RKO (cell line): ENCODE measurements at regions not wholly inside any gene's neighbourhood (a gene's known extent, or its start where the extent isn't known, plus 50 kb on each side); places are given as distances from the start of the nearest gene placed in this dataset.
A peak's percentile ranks its signal among the peaks of the same experiment; 100 is the strongest.
"Not testable (repeated sequence)": the region's sequence is repeated elsewhere in the genome, so short reads cannot be mapped to it uniquely, and the experiment has no call there.

Experiments used
- DNase-seq: peaks from one replicate; pipeline ENCODE4 v3.0.0-alpha.2; 2016; ENCODE audit warnings: low spot score

- no peak for DNase-seq
These were observed 76.0 kb upstream of the H2AZ1 start for GRCh38 chr4:100026066-100026465.

GRCh38 chr4:100023800-100024199, 73.7 kb upstream of the H2AZ1 start:
- DNase-seq: no peak

GRCh38 chr4:100022792-100023222, 72.7 kb upstream of the H2AZ1 start:
- no peak for DNase-seq

GRCh38 chr4:100019821-100020220, 69.7 kb upstream of the H2AZ1 start:
- DNase-seq: no peak

- peak; percentile 39 for DNase-seq
These were observed 67.7 kb upstream of the H2AZ1 start for GRCh38 chr4:100017637-100018310.

- no peak for DNase-seq
These were observed 66.1 kb upstream of the H2AZ1 start for GRCh38 chr4:100016191-100016590.

- no peak for DNase-seq
These were observed 64.5 kb upstream of the H2AZ1 start for GRCh38 chr4:100014616-100015015.

- no peak for DNase-seq
These were observed 59.4 kb upstream of the H2AZ1 start for GRCh38 chr4:100009490-100009889.

GRCh38 chr4:100008048-100008447, 58.0 kb upstream of the H2AZ1 start:
- no peak for DNase-seq

GRCh38 chr4:100006161-100006560, 56.1 kb upstream of the H2AZ1 start:
- DNase-seq: not testable (repeated sequence)
